ENCODE measurements at regions not wholly inside any gene's neighbourhood (a gene's known extent, or its start where the extent isn't known, plus 50 kb on each side); places are given as distances from the start of the nearest gene placed in this dataset.

- TF ChIP-seq CTCF (IDR thresholded peaks at IDR 0.05) (no peak), POLR2A (IDR thresholded peaks at IDR 0.05) (no peak)
These were observed 448.7 kb downstream of the EPHA4 start for GRCh38 chr2:221123396-221123795.
